Endothelial cell of umbilical vein (primary cell): ENCODE measurements at regions not wholly inside any gene's neighbourhood (a gene's known extent, or its start where the extent isn't known, plus 50 kb on each side); places are given as distances from the start of the nearest gene placed in this dataset.

Experiments used
- BruUV-seq: library from RNA; stranded (reverse); fragments of 400-500 nt; replicated peaks from 2 replicates; lab custom pipeline; 2021; lab: Mats Ljungman, UMichigan
- CTCF ChIA-PET: fragments of 300-600, 350-600 bp; sonication (Branson Sonifier 250); formaldehyde crosslinking; loops from one replicate; lab custom pipeline; 2021; ENCODE audit warnings: antibody characterized with exemption, inconsistent platforms; lab: Charles Lee
- POLR2A ChIA-PET: fragments of 300-600, 350-600 bp; sonication (Branson Sonifier 250); formaldehyde crosslinking; loops from one replicate; lab custom pipeline; 2021; ENCODE audit warnings: antibody characterized with exemption, inconsistent platforms; lab: Charles Lee
- DNase-seq: peaks from one replicate; pipeline ENCODE4 v3.0.0-alpha.2; 2011; ENCODE audit warnings: low read depth, low spot score
- FAIRE-seq: peaks from 2 replicates; lab custom pipeline; 2011; peaks lifted over from hg19 to GRCh38; lab: Jason Lieb, UNC
- H2AFZ ChIP-seq: 2 replicates; pipeline ENCODE4 v1.6.0; 2012; ENCODE audit warnings: low read depth, low read length, control low read depth, inconsistent platforms
- H3K27ac ChIP-seq: 2 replicates; pipeline ENCODE4 v1.5.1; 2011; ENCODE audit warnings: low read depth, mild to moderate bottlenecking, control low read depth, low read length, moderate library complexity; ENCODE audit not compliant: insufficient read depth
- H3K27me3 ChIP-seq, 2 experiments: 2 replicates each; pipeline versions ENCODE4 v1.6.0 to v1.6.1; 2011; ENCODE audit warnings: low read length in 2 of 2, mixed read lengths in 1 of 2; ENCODE audit not compliant: control insufficient read depth in 2 of 2, insufficient read depth in 2 of 2
- H3K36me3 ChIP-seq, 2 experiments: 2 replicates in 1 of 2; 3 replicates in 1 of 2; pipeline ENCODE4 v1.5.1; 2011; ENCODE audit warnings: low read length in 2 of 2, mild to moderate bottlenecking in 1 of 2, moderate library complexity in 1 of 2; ENCODE audit not compliant: control insufficient read depth in 2 of 2, insufficient read depth in 2 of 2; ENCODE audit errors: extremely low read depth in 1 of 2
- H3K4me1 ChIP-seq: 3 replicates; pipeline ENCODE4 v1.5.1; 2011; ENCODE audit warnings: mild to moderate bottlenecking, low read length; ENCODE audit not compliant: control insufficient read depth, insufficient read depth; ENCODE audit errors: extremely low read depth
- H3K4me2 ChIP-seq: 2 replicates; pipeline ENCODE4 v1.6.1; 2011; ENCODE audit warnings: low read length, control low read depth, mixed read lengths; ENCODE audit not compliant: insufficient read depth
- H3K4me3 ChIP-seq, 3 experiments: fragments of 200-600 bp in 1 of 3; sonication (generic), shearing (Covaris generic) in 1 of 3; replicated peaks in 1 of 3; 2 replicates each; pipeline ENCODE4 v1.5.1; 2011 to 2016; ENCODE audit warnings: control low read depth in 3 of 3, low read length in 3 of 3, mild to moderate bottlenecking in 2 of 3, inconsistent platforms in 1 of 3, low read depth in 1 of 3, moderate library complexity in 1 of 3; ENCODE audit not compliant: insufficient read depth in 1 of 3
- H3K79me2 ChIP-seq: 2 replicates; pipeline ENCODE4 v1.6.0; 2012; ENCODE audit warnings: low read length, inconsistent platforms; ENCODE audit not compliant: control insufficient read depth, insufficient read depth
- H3K9ac ChIP-seq: replicated peaks from 2 replicates; pipeline ENCODE3; 2011; ENCODE audit warnings: low read length, control low read depth; ENCODE audit not compliant: insufficient read depth; ENCODE audit errors: extremely low read depth
- H3K9me1 ChIP-seq: replicated peaks from 3 replicates; pipeline ENCODE4 v1.6.0; 2011; ENCODE audit warnings: mild to moderate bottlenecking, low read length; ENCODE audit not compliant: control insufficient read depth, insufficient read depth; ENCODE audit errors: extremely low read depth
- H3K9me3 ChIP-seq: replicated peaks from 2 replicates; pipeline ENCODE4 v1.5.1; 2012; ENCODE audit warnings: low read length, inconsistent platforms; ENCODE audit not compliant: control insufficient read depth, insufficient read depth
- H4K20me1 ChIP-seq: replicated peaks from 2 replicates; pipeline ENCODE3; 2011; ENCODE audit warnings: mild to moderate bottlenecking, low read length; ENCODE audit not compliant: control insufficient read depth, insufficient read depth; ENCODE audit errors: extremely low read depth
- CTCF ChIP-seq, 2 donors: IDR thresholded peaks; 1 replicate in 1 of 2; 2 replicates in 1 of 2; pipeline ENCODE4 v1.5.1; 2011; ENCODE audit warnings: low read length in 2 of 2, mild to moderate bottlenecking in 2 of 2, moderate library complexity in 2 of 2, control low read depth in 1 of 2, inconsistent platforms in 1 of 2, low read depth in 1 of 2; ENCODE audit not compliant: insufficient read depth in 1 of 2; ENCODE audit errors: extremely low read depth in 1 of 2
- EZH2 ChIP-seq: IDR thresholded peaks from 2 replicates; pipeline ENCODE4 v1.6.1; 2012; ENCODE audit warnings: borderline replicate concordance, low read depth, mild to moderate bottlenecking, moderate library complexity, low read length, inconsistent platforms; ENCODE audit not compliant: severe bottlenecking
- FOS ChIP-seq: IDR thresholded peaks from 2 replicates; pipeline ENCODE4 v1.6.1; 2011; ENCODE audit warnings: mild to moderate bottlenecking, low read length, moderate library complexity, borderline replicate concordance; ENCODE audit not compliant: insufficient read depth
- GATA2 ChIP-seq: IDR thresholded peaks from 2 replicates; pipeline ENCODE4 v1.7.0; 2011; ENCODE audit warnings: low read depth, mild to moderate bottlenecking, moderate library complexity, mixed read lengths, low read length; ENCODE audit not compliant: insufficient read length, insufficient read depth
- JUN ChIP-seq: IDR thresholded peaks from 2 replicates; pipeline ENCODE4 v1.6.1; 2011; ENCODE audit warnings: borderline replicate concordance, low read depth; ENCODE audit not compliant: insufficient read length, insufficient read depth
- MAX ChIP-seq: IDR thresholded peaks from 2 replicates; pipeline ENCODE4 v1.6.1; 2011; ENCODE audit not compliant: insufficient read depth, insufficient read length
- MYC ChIP-seq: IDR thresholded peaks from one replicate; pipeline ENCODE4 v1.6.1; 2011; ENCODE audit warnings: mild to moderate bottlenecking, low read depth, low read length
- POLR2A ChIP-seq: IDR thresholded peaks from 2 replicates; pipeline ENCODE4 v1.6.1; 2012; ENCODE audit warnings: low read depth, mild to moderate bottlenecking, control low read depth, low read length
- POLR2AphosphoS5 ChIP-seq: IDR thresholded peaks from 2 replicates; pipeline ENCODE4 v1.6.1; 2012; ENCODE audit warnings: low read depth, mild to moderate bottlenecking, control low read depth, low read length, moderate library complexity; ENCODE audit not compliant: insufficient read depth
- dilution Hi-C: fragments of 300-500 bp; cut with MboI; formaldehyde crosslinking; loops from one replicate; pipeline ENCODE4 v1.15.0; 2019; ENCODE audit warnings: low sequenced_read_pairs; ENCODE audit not compliant: extremely low pct_ligation_motif_present
- intact Hi-C: fragments of 100-400 bp; cut with micrococcal nuclease; formaldehyde crosslinking; loops from one replicate; pipeline ENCODE4 v1.10.0; 2022

- H2AFZ ChIP-seq: no peak overlapping the region
- no peak for DNase-seq
- H3K79me2 ChIP-seq: no peaks in the 10 kb centered on the region
- no peak for FAIRE-seq
- no peak overlapping the region for H3K27ac ChIP-seq
- no peaks in the 10 kb centered on the region for H4K20me1 ChIP-seq
- no peaks in the 10 kb centered on the region for H3K4me1 ChIP-seq
- TF ChIP-seq MYC: no peak
- TF ChIP-seq JUN: no peak
- TF ChIP-seq FOS: no peak
- no peak for TF ChIP-seq POLR2A
- TF ChIP-seq GATA2: no peak
- TF ChIP-seq EZH2: no peak
- TF ChIP-seq POLR2AphosphoS5: no peak
- no peak for TF ChIP-seq CTCF (IDR thresholded peaks at IDR 0.05; ENCODE audit: extremely low read depth in 1 of 2, insufficient read depth in 1 of 2, low read depth in 1 of 2, low read length in 2 of 2)
- no peak for TF ChIP-seq MAX
- ChIA-PET CTCF (no interaction called here), POLR2A (no interaction called here)
- no peaks in the 10 kb centered on the region for H3K27me3 ChIP-seq
- intact Hi-C loops (no loop called here), dilution Hi-C loops (no loop called here)
- no peak overlapping the region for H3K4me2 ChIP-seq
- no peak overlapping the region for H3K4me3 ChIP-seq
- no peaks in the 10 kb centered on the region for H3K9me3 ChIP-seq
- BruUV-seq: no TSS peak
- H3K9me1 ChIP-seq: no peaks in the 10 kb centered on the region
- H3K9ac ChIP-seq: no peak overlapping the region
- H3K36me3 ChIP-seq: no peaks in the 10 kb centered on the region
Observed at GRCh38 chr5:158268286-158268685, 409.3 kb upstream of the CLINT1 start.
